NB4 (cell line): ENCODE measurements at regions not wholly inside any gene's neighbourhood (a gene's known extent, or its start where the extent isn't known, plus 50 kb on each side); places are given as distances from the start of the nearest gene placed in this dataset.

Source experiments
- CTCF ChIP-seq: IDR thresholded peaks from one replicate; pipeline ENCODE4 v1.5.1; 2012; ENCODE audit warnings: low read depth, low read length
- POLR2A ChIP-seq: IDR thresholded peaks from 2 replicates; pipeline ENCODE4 v1.6.1; 2011; ENCODE audit warnings: mild to moderate bottlenecking; ENCODE audit not compliant: insufficient read length; ENCODE audit errors: extremely low read depth

- TF ChIP-seq CTCF (peak; percentile 90), POLR2A (no peak)
These were observed 296.5 kb downstream of the THBS2 start for GRCh38 chr6:168956884-168957730.
